HG02884 (cell line): ENCODE measurements at regions not wholly inside any gene's neighbourhood (a gene's known extent, or its start where the extent isn't known, plus 50 kb on each side); places are given as distances from the start of the nearest gene placed in this dataset.

ENCODE experiments used
- ATAC-seq: cut with Tn5 transposase; IDR thresholded peaks from one replicate; pipeline ENCODE4 v1.9.1; 2021; ENCODE audit warnings: mild to moderate bottlenecking, moderate library complexity; ENCODE audit not compliant: unreplicated experiment

GRCh38 chr2:52884761-52885352 is 882.7 kb upstream of the CHAC2 start:
- ATAC-seq: no peak

- ATAC-seq: no peak
These were observed 884.6 kb upstream of the CHAC2 start for GRCh38 chr2:52882974-52883373.

- ATAC-seq: no peak
These were observed 886.0 kb upstream of the CHAC2 start for GRCh38 chr2:52881606-52882005.

- ATAC-seq: no peak
These were observed 886.7 kb upstream of the CHAC2 start for GRCh38 chr2:52880872-52881271.

- no peak for ATAC-seq
These were observed 888.0 kb upstream of the CHAC2 start for GRCh38 chr2:52879561-52879960.

- ATAC-seq: no peak
These were observed 889.9 kb upstream of the CHAC2 start for GRCh38 chr2:52877703-52878102.

- ATAC-seq: no peak
These were observed 893.0 kb upstream of the CHAC2 start for GRCh38 chr2:52874466-52875106.

DNA sequence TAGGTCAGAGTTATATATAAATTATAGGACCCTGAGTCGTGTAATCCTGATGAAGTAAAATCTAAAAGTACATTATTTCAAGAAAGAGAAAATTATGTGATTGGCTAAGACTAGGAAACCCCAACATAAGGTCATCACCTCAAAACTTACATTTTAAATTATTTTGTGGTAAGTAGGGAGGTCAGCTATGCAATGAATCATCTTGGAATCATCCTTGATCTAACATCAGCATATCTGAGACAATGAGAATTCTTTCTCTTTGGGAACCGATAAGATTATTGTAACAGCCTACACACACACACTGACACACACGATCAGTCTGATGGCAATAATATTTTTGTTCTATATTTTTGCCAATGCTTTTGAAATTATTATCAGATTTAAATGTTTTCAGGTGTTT is 904.8 kb upstream of the CHAC2 start:
- ATAC-seq: no peak

- ATAC-seq: no peak
These were observed 906.0 kb upstream of the CHAC2 start for GRCh38 chr2:52861596-52861995.

GRCh38 chr2:52859065-52859464 is 908.5 kb upstream of the CHAC2 start:
- no peak for ATAC-seq

DNA sequence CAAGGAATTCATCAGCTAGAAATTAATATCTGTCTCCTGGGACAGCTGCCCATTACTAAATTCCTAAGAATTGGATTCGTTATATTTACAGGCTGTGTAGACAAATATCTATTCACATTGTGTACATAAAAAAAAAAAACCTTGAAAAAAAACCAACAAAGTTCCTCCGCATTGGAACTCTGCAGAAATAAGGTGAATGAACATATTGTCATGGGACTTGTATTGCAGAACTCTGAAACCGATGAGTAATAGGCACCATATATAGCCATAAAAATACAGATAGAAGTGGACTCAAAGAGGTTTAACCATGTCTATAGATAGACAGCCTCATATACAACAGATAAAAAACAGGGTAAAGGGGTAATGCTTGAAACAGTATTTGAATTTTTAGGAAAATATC is 909.9 kb upstream of the CHAC2 start:
- ATAC-seq: no peak

DNA sequence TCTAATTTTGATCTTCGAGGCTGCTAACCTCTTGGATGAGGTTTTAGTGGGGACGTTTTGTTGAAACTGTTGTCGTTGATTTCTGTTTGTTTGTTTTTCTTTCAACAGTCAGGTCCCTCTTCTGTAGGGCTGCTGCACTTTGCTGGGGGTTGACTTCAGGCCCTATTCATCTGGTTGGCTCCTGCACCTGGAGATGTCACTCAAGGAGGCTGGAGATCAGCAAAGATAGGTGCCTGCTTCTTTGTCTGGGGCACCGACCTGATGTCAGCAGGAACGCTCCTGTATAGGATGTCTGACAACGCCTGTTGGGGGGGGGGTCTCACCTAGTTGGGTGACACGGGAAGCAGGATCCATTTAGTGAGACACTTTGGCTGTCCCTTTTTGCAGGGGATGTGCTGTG is 915.6 kb upstream of the CHAC2 start:
- no peak for ATAC-seq

DNA sequence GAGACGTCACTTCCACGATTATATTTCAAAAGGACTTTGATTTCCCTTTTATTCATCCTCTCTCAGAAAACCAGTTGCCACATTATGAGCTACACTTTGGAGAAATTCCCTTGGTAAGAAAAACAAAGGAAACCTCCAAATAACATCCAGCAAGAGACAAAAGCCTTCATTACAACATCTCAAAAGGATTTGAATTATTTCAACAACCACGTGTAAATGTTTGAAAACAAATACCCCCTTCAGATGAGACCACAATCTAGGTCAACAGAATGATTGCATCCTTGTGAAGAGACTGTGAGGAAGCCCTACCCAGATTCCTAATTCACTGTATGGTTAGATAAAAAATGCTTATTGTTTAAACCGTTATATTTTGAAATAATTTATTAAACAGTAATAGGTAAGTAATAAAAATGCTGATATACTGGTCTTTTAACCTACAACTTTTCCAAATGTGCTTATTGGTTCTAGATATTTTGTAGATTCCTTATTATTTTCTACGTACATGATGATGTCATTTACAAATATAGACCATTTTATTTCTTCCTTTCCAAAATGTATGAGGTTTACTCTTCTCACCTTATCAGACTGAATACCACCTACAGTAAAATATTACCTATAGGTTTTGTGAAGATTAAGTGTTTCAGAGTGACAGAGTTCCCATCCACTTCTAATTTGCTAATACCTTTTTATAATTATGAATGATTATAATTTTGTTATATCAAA is 922.7 kb upstream of the CHAC2 start:
- no peak for ATAC-seq

DNA sequence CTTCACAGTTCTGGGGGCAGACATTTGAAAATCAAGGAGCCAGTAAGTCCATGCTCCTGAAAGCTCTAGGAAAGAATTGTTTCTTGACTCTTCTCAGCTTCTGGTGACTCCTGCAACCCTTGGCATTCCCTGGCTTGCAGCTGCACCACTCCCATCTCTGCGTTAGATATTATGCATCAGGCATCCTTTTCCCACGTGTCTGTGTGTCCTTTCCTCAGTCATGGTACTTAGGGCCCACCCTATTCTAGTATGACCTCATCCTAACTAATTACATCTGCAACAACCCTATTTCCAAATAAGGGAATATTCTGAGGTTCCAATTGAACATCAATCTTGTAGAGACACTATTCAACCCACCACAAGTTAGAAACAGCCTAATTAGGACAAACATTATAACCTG is 931.7 kb upstream of the CHAC2 start:
- no peak for ATAC-seq

DNA sequence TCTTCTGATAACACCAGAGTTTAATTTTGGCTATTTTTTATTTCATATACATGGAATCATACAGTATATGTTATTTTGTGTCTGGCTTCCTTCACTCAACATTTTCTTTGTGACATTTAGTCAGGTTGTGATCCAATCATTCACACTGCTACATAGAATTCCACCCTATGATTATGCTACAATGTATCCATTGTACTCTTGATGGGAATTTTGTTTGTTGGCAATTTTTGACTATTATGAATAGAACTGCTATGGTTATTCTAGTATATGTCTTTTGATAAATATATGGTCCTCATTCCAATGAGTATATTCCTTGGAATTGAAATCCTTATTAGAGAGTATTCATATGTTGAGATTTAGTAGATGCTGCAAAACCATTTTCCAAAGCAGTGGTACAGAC is 936.4 kb upstream of the CHAC2 start:
- ATAC-seq: no peak

DNA sequence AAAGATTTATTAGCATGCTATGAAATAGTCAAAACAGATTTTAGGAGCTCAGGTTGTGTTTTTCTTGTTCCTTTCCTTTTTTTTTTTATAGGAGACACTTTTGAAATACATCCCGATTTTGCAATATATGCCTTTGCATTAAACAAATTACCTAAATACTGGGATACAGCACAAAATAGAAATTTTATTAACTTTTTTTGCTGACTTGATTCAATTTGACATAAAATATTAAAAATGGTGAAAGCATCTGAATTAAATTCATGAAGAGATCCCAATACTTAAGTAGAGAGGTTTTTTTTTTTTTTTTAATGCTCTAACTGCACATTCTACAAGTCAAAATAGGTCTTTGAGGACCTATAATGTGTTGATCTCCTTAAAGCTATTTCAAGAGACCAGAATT is 939.5 kb upstream of the CHAC2 start:
- ATAC-seq: no peak

GRCh38 chr2:52821631-52822030 is 946.0 kb upstream of the CHAC2 start:
- ATAC-seq: no peak

GRCh38 chr2:52818958-52819357 is 948.6 kb upstream of the CHAC2 start:
- ATAC-seq: no peak

DNA sequence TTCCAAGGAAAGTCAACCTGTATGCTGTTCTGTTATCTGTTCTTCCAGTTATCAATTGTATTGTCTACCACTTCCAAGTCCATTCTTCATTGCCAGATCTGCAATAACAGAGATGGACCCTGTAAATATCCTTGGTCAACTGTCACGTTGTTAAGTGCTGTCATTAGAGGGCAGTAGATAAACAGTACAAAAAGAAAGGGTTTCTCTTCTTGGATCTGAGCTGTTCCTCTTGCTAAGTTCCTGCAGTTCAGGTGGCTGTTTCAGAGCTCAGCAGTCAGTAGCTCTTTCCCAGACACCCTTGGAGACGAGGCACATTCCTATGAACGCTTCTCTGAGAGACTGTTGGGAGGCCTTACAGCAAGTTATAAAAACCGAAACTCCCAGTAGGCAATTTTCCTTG is 957.1 kb upstream of the CHAC2 start:
- ATAC-seq: no peak

- ATAC-seq: no peak
These were observed 961.6 kb upstream of the CHAC2 start for GRCh38 chr2:52805901-52806410.

GRCh38 chr2:52794581-52794980 is 973.0 kb upstream of the CHAC2 start:
- no peak for ATAC-seq

DNA sequence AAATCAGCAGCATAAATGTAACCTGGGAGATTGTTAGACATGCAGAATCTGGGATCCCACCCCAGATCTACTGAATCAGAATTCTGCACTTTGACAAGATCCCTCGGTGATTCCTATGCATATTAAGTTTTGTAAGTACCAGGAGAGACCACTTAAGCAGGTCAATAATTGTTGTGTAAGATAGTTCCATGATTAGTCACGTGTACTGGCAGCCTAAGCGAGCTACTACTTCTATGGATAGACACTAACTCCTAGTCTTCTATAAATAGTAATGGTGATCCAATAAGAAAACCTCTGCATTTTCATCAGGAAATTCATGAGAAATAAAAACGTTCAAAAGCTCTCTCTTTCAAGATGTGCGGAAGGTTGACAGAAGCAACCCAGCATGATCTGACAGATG is 988.2 kb upstream of the CHAC2 start:
- ATAC-seq: no peak
